HG03469 (cell line): ENCODE measurements at regions not wholly inside any gene's neighbourhood (a gene's known extent, or its start where the extent isn't known, plus 50 kb on each side); places are given as distances from the start of the nearest gene placed in this dataset.

Experiments
- ATAC-seq: cut with Tn5 transposase; IDR thresholded peaks from one replicate; pipeline ENCODE4 v1.9.1; 2021; ENCODE audit warnings: mild to moderate bottlenecking, moderate library complexity, moderate number of reproducible peaks; ENCODE audit not compliant: unreplicated experiment

DNA sequence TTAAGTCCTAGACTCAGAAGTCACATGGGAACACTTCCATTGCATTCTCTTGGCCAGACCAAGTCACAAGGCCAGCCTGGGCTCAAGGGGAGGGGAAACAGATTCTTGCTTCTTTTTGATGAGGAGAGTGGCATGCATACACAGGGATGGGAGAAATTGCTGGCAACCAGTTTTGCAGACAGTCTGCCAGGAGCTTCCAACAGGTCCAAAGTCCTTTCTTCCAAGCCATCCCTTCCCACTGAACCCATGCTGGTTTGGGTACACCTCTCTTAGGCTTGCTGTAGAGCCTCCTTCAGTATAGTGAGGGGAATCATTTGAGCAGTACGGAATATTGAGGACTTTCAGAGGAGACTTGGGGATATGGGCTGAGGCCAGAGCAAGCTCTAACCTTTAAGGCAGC is 267.8 kb downstream of the BCOR start:
- ATAC-seq, result no peak

DNA sequence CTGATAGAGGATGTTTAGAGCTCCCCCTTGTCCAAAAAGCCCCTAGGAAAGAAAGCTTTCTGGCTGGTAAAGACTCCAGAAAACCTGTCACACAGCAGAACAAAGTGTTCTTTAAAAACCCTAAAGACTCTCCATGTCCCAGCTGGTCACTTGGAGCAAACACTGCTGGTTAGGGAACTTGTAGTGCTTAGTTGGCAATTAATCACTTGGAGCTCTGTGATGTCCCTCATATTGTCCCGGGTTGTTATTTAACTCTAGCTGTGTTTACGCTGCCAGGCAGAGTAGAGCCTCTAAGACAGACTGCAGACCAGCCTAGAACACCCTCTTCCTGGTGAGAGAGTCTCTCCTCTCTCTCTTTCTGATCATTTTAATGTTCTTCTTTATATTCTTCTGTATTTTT is 267.3 kb downstream of the BCOR start:
- ATAC-seq, result no peak

DNA sequence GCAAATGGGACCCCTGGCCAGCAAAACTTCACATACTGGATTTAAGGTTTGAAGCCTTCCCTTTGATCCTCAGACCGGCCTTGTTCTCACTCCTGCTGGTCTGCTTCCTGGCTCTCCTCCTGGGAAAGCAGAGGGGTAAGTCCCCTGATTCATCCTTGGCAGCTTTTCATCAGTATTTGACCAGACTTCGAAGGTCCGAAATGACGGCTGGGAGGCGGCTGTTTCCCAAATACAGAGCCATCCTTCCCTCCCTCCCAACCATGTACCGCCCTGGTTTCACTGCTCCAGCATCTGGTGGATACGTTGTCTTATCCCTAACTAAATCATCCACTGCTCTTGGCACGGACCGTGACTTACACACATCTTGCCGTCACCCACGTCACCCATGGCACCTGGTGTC is 265.5 kb downstream of the BCOR start:
- ATAC-seq, result no peak

DNA sequence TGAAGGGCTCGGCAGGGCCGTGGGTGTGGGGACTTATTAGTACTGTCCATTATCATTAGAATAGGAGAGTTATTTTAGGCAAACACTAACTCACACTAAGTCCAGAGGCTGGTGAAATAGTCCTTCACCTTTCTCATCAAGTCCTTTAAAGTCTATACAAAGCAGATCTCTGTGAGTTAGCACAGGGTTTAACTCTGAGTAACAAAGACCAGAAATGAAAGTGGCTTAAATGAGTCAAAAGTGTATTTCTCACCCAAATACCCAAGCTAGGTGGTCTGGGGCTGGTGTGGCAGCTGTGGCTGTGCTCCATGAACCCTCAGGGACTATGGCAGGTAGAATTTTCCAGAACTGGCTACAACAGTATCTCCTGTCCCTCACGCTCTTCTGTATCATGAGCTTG is 263.2 kb downstream of the BCOR start:
- ATAC-seq, result no peak

DNA sequence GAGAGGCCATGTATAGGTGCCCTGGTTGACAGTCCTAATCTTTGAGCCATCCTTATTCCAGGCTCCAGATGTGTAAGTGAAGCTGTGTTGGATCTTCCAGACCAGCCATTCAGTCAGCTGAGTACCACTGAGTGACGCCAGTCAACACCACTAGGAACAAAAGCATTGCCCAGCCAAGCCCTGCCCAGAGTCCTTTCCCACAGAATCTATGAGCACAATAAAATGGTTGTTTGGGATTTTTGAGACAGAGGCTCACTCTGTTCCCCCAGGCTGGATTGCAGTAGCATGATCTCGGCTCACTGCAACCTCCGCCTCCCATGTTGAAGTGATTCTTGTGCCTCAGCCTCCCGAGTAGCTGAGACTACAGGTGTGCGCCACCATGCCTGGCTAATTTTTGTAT is 262.5 kb downstream of the BCOR start:
- no peak for ATAC-seq

DNA sequence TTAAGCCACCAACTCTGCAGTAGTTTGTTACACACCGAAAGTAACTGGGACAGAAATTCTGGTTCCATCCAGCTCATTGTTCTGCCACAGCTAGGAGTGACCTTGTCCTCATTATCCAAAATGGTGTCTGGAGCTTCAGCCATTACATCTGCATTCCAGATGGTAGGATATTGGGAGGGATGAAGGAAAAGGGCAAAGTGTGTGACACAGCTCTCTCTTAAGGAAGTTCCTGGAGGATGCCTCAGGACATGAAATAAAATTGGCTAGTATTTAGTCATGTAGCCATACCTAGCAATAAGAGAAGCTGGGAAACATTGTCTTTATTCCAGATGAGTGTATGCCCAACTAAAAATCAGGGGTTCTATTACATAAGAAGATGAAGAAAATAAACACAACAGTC is 262.0 kb downstream of the BCOR start:
- ATAC-seq, result no peak

DNA sequence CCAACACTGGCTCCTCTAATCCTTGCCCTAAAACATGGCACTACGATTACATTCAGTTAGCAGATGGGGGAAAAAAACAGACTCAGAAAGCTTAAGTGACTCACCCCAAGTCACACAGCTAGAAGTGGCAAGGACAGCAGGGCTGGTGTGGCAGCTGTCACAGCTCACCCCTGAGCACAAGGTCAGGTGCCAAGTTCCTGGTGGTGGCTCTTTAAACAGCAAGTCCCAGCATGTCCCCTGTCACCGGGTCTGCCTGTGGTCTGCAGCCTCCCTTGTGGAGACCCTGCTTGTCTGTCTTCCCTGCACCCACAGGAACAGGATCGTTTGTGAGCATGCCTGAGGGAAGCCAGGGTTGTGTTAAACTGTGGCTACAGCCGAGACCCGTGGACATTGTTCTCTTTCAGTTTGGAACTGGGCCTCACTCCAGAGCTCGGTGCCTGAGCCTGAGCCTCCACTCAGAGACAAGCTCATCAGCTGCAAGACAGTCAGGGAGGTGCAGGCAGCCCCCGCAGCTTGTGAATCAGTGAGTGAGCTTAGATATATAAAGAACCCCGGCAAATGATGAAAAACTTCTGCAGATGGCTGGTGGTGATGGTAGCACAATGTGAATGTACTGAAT is 260.8 kb downstream of the BCOR start:
- no peak for ATAC-seq

DNA sequence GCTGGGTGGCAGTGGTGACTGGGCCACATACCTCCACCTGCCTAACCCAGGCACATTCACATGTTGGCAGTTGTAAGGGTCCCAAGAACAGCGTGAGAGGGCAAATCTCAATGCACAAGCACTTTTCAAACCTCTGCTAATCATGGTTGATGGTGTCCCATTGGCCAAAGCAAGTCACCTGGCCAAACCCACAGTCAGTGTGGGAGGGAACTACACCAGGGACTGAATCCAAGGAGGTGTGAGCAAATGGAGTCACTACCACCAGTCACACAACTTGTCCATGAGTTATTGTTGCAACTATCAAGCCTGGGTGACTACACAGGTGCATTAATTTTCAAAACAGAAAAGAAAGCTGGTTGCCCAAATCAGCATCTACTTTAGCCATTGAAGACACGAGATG is 260.1 kb downstream of the BCOR start:
- ATAC-seq, result no peak

DNA sequence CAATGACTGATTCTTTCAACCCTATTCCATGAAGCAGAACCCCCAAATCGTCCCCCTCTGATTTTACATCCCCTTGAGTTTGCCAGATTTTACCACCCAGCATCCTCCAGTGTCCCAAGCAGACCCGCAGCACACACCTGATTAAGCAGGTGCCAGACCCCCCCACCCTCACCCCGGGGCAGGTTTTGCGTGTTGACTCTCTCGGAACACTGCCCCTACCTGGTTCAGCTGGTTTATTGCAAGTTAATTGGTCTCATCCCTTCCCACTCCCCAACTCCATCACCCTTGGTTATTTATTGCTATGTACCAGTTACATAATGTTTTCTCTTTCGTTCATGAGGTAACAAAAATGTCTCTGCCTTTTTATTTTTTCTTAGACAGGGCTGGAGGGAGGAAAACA is 258.4 kb downstream of the BCOR start:
- no peak for ATAC-seq

DNA sequence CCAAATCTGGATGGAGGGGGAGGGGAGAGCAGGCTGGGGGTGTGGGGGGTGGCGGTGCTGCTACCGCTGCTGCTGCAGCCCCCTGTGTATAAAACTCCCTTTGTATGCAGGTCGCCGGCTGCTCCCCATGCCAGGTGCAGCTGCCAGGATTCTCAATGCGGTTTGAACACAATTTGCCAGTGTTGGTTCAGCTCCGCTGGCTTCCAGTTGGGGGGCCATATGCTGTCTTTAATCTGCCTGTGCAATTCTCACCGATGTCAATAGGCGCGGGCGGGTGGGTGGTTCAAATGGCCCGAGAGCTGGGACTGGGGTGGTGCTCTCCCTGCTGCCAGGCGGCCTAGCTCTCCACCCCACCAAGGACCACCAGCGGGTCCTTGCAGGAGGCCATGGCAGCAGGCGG is 257.6 kb downstream of the BCOR start:
- ATAC-seq, result no peak

DNA sequence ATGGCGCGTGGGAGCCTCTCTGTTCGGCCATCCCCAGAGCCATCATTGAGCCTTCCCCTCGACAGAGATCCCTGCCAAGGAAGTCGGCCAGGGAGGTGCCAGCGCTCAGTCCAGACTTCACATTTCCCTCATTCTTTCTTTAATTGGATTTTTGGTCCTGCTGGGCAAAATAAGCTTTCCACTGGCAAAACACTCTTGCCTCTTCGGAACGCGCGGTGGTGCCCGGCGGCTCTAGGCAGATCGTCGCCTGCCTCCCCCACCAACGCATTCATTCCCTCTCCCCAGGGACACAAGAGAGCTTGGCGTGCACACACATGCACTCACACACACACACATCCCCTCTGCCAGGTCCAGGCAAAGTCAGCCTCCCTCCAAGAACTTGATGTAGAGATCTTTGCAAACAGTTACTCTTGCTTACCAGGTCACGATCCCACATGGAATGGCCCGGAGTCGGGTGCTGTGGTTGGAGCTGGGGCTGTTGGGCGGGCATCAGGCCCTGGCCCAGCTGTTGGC is 257.1 kb downstream of the BCOR start:
- ATAC-seq, result no peak

DNA sequence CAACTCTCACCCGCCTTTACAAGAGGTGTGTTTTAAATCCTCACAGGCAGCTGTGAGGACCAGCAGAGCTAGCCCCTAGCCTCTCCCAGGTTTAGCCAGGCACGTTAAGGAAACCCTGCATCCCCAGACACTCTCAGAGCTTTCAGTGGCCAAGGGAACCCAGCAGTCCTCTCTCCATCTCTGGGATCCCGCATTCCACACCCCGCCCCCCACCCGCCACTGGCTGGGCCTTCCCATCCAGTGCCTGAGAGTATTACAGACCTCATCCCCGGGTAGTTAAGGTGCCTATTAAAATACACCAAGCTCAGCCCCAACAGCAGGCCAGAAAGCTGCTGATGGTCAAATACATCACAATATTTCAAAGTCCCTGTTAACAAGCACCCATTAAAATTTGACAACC is 256.2 kb downstream of the BCOR start:
- no peak for ATAC-seq

DNA sequence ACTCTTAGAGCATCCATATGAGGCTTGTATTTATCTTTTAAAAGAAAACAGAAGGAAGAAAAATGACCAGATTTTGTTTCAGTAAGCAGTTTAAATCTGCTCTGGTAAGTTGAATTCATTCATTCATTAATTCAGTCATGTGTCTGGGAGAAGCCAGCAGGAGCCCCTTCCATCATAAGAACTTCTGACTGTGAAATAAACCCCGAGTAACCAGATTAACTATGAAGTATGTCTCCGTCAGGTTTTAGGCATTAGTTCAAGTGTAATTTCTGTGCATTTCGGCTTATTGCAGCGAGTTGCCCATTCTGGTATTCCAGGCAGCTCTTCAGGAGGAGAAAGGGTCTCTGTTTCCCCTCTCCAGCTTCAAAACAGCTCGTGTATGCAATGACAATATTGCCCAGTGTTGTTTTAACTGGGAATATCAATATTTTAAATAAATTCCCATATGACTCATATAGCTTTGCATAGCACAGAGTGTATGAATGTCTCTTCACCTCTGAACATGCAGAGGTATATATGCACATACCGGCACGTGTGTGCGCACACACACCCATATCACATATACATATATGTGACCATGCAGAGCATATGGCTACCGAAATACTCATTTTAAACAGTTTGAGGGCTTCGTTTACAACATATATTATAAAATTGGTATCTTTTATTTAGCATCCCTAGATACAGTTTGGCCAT is 255.3 kb downstream of the BCOR start:
- ATAC-seq, result no peak

DNA sequence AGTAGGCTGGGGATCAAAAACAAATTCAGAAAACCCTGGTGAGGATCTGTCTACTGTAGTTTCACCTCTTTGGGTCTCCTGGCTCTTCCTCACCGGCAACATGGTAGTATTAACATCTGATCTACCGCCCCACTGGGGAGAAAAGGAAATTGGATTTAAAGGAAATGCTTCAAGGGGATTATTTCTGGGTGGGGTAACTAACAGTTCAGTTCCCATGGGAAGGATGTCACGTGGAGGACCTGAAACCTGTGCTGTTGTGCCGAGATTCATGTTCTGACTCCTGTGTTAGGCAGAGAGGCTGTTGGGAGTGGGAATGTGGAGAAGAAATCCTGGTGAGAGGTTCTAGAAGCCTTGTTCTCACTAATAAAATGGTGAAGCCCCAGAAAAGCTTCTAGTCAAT is 254.4 kb downstream of the BCOR start:
- no peak for ATAC-seq

DNA sequence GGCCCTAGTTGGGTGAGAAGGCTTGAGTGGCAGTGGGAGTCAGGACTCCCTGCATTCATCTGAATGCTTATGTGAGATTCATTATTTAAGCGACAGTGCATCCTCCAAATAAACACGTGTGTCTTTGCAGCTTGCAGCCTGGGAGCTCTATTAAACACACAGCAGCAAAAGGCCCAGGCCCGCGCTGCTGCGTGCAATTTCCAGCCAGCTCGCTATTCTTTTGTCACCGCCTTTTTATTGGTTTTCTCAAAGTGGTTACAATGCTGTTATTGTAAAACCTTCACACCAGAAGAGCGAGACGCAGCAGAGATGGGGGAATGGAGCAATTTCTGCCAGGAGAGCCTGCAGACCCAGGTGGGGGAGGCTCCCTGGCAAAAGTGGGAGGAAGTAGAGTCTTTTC is 252.5 kb downstream of the BCOR start:
- no peak for ATAC-seq

DNA sequence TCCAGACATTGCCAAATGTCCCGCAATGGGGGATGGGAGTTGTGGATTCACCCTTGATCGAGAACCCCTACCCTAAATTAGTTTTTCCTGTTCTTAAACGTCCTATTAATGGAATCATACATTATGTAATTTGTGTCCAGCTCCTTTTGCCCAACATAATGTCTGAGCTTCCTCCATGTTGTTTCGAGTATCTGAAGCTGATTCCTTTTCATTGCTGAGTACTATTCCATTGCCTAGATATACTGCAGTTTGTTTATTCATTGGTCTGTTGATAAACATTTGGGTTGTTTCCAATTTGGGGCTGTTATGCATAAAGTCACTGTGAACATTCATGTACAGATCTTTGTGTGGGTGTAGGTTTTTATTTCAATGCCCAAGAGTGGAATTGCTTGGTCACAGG is 251.3 kb downstream of the BCOR start:
- no peak for ATAC-seq

DNA sequence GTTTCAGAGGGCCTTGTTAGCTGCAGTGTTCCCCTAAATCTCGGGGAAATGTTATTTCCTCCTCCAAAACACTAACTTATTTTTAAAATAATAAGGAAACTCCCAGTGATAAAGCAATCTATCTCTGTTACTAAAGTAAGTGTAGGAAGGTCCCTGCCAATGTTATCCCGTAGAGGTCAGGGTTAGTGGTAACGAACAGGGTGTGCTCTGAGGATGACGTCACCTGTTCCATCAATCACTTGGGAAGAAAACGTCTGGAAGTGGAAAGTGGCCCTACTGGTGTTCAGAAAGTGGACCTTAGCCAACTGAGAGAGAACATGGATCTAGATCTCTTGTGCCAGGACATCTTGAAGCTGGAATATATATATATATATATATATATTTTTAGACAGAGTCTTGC is 249.5 kb downstream of the BCOR start:
- no peak for ATAC-seq

DNA sequence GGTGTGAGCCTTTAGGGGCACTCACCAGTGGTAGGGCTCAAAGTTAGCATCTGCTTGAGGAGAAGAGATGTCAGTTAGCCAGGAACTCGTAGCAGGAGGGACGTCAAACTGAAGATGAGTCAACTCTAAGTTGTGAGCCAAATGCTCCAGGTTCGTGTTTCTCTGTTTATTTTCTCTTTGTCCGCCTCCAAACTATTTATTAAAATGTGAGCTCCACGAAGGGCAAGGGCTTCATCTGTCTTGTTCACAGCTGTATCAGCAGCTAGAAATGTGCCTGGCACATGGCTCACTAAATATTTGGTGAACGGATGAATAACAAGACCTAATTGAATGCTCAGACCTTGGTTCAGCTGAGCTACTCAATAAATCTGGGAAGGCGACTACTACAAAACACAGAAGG is 248.9 kb downstream of the BCOR start:
- no peak for ATAC-seq

DNA sequence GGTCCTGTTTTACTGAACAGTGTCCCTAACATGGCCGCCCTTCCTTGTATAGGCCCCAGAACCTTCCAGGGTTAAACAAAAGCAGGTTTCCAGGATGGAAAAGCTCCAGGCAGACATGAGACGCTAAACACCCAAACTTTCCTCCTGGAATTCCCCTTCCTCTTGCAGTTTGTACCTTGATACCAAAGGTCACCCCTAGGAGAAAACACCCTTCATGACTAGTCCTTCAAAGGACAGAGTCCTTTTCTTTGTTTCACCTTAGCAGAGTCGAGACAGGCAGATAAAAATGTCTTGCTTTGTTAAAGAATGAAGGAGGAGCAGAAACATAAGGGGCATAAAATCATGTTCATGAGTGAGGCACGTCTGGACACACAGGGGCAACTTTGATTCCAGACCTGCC is 247.5 kb downstream of the BCOR start:
- ATAC-seq, result no peak

DNA sequence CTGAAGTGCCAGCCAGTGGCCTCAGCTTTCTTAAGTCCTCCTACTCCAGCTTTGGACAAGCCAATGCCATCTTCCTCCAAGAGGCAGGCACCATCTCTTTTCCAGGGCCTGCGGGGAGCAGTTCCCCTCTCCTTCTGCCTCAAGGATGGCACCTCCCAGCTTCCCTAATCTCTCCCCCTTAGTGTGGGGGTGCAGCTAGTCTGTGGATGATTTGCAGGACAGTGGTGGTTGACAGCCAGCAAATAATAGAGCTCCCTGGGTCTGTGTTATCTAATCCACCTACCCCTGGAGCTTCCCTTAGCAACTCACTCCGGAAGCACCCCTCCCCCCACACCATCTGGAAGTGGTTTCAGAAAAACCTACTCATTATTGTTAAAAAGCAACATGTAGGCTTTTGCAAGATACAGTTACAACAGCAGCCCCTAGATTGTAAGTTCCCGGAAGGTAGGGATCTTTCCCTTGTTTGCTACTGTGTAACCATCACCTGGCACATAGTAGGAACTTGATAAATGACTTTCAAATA is 247.1 kb downstream of the BCOR start:
- no peak for ATAC-seq

DNA sequence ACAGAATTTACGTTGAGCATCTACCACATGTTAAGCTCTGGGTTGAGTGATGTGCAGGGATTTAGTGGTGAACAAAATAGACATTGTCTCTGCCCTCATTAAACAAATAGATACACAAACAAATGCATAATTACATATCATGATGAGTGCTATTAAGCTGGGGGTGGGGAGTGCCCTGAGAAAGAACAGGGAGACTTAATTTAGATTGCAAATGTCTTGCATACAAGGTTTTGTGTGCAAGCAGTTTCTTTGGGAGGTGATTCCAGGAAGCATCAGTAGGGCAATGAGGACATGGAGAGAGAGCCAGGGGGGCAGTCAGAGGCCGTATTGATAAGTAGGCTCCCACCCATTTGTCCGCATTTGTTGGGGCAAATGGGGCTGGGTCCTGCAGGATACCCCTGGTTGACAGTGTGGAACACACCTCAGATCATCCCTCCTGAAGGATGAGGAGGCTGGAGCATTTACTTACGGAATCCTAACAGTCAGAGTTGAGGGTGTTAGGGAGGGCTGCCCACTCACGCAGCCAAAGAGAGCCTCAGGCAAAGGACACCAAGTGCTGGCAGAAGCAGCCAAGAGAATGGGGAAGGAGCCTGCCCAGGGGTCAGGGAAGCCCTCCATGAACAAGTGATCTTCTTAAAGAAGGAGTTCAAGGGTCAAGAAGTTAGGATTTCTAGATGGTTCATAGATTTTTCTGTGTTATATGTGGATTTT is 245.9 kb downstream of the BCOR start:
- no peak for ATAC-seq

DNA sequence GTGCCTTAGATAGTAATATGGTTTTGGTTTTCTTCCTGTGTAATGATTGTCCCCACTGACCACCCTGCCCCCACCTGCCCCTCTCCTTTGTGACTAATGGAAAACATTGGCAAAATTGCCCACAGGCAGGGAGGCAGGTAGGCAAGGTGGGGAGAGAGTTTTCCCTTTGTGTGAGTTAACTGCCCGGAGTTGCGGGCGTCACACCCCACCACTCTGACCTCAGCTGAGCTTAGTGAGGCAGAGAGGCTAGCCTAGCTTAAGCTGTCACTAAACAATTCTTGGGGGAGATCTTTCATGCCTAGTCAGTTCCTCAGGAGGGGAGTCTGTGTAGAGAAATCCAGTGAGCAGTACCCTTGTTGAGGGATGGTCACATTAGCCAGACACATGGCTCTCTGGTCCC is 245.3 kb downstream of the BCOR start:
- no peak for ATAC-seq
